HG03439 (cell line): ENCODE measurements at regions not wholly inside any gene's neighbourhood (a gene's known extent, or its start where the extent isn't known, plus 50 kb on each side); places are given as distances from the start of the nearest gene placed in this dataset.
"Not testable (repeated sequence)": the region's sequence is repeated elsewhere in the genome, so short reads cannot be mapped to it uniquely, and the experiment has no call there.

Source experiments
- ATAC-seq: cut with Tn5 transposase; IDR thresholded peaks from one replicate; pipeline ENCODE4 v1.9.1; 2021; ENCODE audit warnings: mild to moderate bottlenecking, moderate library complexity; ENCODE audit not compliant: unreplicated experiment

DNA sequence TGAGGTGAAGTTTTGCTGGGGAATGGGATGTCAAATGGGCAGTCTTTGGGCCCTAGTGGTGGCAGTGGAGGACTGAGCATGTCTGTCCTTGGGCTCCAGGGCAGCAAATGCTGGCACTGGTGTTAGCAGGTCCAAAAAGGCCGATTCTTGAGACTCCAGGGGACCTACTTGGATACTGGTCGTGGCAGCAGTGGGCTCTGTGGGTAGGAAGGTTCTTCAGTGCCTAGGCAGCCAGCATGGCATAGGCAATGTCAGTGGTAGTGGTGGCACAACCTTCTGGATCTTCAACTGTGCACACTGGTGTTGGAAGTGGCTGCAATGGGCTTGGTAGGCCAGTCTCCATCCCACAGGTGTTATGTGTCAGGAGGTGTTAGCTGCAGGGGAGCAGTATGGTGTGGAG is 334.7 kb upstream of the KITLG start:
- ATAC-seq = no peak

DNA sequence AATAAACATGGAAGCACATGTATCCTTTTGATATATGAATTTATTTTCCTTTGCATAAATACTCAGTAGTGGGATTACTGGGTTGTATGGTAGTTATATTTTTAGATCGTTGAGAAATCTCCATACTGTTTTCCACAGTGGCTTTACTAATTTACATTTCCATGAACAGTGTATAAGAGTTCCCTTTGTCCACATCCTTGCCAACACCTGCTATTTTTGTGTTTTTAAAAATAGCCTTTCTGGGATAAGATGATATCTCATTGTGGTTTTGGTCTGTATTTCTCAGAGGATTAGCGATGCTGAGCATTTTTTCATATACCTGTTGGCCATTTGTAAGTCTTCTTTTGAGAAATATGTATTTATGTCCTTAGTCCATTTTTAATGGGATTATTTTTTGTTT is 329.2 kb upstream of the KITLG start:
- ATAC-seq = no peak

DNA sequence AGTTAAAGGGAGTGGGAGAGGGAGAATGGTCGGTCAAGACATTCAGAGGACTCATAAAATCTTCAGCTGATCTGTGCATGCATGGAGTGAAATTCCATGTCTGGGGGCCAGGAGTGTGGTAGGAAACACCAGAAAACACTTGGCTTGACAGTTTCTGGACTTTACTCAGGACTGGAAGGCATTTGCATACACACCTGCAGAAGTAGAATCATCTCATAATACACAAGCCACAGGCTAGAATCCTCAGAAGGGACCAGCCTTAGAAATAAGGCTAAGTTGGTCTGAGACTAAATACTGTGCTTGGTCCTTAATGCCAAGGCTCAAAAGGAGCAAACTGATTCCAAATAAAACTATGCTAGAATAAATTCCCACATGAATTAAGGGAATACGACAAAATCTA is 328.1 kb upstream of the KITLG start:
- no peak for ATAC-seq

DNA sequence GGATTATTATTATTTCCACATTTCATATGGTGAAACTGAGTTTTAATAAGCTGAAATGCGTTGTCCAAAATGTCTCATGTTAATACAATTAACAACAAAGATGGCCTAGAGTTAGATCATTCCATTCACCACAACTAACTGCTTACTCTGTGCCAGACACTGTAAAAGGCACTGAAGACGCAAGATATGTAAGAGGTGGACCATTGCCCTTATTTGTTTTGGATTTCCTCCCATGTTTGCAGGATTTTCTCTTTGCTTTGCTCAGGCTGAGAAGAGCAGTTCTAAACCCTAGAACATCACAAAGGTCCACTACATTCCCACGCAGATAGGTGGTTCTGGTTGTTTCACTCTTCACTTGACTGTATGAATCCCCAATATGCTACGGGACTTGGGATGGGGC is 324.4 kb upstream of the KITLG start:
- ATAC-seq = no peak

DNA sequence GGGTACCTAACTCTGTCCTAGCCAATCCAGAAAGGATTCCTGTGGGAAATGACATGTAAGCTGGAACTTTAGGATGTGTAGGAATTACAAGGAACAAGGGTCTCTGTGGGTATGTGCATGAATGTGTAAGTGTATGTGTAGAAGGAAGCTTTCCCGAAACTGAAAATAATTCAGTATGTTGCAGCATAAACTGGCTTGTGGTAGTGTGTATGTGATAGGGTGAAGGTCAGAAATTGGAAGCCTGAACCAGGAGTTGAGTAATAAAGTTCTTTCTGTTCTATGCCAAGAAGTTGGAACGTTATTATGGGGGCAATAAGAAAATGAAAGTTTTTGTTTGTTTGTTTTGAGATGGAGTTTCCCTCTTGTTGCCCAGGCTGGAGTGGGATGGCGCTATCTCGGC is 323.1 kb upstream of the KITLG start:
- no peak for ATAC-seq

DNA sequence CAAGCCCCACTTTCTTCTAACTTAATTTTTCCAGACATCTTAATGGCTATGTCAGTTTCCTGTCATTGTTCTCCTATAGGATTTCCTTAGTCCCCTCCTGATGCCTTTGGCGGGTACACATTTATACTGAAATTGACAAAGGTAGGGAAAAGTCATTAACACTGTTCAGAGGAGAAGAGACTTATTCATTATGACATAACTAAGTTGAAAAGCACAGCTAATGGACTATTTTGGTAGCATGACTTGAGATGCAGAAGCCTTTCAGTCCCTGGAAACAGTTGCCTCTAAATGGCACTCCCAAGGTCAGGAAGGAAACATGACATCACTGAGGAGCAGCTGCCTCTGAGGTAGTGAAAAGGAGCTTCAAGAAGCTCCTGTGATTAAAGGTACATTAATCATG is 317.5 kb upstream of the KITLG start:
- no peak for ATAC-seq

DNA sequence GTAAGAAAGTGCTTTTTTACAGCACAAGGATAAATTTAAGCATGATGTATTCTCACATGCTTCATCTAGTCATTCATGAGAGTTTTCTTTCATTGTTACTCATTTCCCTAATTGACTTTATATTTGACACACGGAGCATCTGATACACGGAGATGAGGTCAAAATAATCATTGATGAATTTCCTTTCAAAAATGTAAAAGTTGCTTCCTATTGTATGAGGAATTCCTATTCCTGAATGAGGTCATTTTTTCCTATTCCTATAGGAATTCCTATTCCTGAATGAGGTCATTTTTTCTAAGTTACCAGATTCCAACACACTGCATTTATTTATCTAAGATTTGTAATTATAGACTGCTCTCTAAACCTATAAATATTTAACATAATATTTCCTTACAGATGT is 316.7 kb upstream of the KITLG start:
- no peak for ATAC-seq

DNA sequence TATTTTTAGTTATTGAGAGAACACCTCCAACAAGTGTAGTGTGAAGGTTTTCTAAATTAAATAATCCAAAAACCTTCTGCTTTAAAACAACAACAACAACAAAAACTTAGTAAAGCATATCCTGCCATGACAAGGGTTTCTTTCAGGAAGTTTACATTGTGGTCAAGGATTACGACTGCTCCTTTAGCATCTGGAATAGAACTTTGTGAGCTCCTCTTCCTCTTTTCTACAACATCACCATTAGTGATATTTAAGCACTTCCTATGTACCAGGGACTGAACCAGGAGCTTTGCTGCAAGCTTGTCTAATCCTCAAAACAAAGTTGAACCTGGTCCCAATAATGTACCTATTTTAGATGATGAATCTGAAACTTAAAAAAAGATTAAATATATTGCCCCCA is 315.4 kb upstream of the KITLG start:
- no peak for ATAC-seq

DNA sequence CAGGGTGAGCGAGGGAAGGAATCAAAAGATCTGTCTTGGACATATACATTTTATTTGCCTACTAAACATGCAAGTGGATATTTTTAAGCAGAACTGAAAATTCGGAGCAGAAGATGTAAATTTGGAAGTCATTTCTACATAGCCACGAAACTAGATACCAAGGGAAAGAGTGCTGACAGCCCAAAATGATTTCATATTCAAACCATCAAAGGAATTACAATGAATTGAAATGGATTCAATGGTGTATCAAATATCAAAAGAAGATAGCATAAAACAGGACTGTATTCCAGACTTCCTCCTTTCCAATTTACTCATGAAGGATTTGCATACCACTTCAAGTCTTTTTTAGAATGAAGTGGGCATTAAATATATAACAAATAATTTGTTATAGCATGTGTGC is 313.5 kb upstream of the KITLG start:
- no peak for ATAC-seq

DNA sequence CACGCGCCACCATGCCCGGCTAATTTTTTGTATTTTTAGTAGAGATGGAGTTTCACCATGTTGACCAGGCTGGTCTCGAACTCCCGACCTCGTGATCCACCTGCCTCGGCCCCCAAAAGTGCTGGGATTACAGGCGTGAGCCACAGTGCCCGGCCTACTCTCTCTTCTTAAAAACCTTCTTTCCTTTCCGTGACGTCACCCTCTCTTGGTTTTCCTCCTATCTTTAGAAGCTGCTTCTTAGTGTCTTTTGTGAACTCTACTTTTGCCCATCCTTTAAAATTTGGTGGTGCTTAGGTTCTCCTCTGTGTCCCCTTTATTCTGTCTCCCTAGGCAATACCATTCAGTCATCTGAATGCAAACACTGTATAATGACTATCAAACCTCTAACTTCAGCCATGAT is 311.2 kb upstream of the KITLG start:
- ATAC-seq = not testable (repeated sequence)

DNA sequence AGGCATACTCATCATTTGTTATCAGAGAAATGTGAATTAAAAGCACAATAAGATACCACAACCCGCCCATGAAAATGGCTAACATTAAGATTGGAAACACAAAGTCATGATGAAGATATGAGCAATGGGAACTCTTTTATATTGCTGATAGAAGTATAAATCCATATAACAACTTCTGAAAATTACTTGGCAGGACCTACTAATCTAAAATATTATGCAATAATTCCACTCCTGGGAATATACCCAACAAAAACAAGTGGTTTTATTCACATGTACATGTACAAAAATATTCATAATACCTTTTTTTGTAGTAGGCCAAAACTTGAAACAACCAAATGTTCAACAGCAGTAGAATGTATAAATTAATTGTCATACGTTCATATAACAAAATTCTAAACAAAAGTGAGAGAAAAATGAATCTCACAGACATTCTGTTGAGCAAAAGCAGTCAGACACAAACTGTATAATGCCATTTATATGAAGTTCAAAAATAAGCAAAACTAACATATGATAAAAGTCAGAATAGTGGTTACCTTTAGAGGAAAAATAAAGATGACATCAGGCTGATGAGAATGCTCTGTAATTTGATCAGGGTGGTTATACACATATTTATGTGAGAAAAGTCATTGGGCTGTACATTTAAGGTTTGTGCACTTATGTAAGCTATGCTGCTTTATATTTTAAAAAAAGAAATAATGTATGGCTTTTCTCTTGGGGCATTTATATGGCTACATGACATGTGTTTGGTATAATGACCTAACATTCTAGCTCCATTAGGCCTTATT is 309.2 kb upstream of the KITLG start:
- ATAC-seq = no peak

DNA sequence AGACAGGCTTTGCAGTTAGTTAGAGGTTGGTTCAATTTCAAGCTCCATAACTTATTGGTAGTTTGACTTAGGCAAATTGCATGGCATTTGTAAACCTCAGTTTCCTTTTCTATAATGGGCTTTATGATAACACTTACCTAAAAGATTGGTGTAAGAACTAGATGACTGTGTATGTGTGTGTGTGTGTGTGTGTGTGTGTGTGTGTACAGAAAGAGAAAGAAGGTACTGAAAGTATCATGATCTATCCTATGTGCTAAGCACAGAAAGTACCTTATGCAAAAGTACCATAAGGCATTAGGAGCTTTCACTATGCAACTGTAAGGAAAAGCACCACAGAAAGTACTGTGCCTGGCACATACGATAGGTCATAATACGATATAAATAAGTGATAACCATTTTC is 304.3 kb upstream of the KITLG start:
- ATAC-seq = no peak

DNA sequence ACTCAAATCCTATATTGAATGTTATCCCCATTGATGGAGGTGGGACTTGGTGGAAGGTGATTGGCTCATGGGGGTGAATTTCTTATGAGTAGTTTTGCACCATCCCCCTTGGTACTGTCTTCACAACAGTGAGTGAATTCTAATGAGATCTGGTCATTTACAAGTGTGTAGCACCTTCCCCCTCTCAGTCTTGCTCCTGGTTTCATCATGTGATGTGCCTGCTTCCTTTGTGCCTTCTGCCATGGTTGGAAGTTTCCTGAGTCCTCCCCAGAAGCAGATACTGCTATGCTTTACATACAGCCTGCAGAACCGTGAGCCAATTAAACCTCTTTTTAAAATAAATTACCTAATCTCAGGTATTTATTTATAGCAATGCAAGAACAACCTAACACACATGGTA is 302.4 kb upstream of the KITLG start:
- no peak for ATAC-seq

DNA sequence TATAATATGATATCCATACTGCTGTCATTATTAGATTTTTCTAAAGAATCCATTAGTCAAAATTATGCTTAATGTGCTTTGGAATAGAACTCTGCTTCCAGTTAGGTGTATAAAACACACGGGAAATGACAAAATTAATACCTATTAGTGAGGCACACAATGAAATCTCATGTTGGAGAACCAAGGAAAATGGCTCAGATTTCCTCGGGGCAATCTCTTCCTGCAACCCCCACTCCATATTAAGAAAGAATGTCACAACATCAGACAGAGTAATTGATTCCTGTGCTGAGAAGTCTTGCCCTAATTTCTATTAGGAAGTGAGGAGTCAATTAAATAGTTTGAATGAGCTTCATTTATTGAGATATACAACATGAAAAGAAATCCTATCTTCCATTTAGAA is 299.8 kb upstream of the KITLG start:
- ATAC-seq = no peak

DNA sequence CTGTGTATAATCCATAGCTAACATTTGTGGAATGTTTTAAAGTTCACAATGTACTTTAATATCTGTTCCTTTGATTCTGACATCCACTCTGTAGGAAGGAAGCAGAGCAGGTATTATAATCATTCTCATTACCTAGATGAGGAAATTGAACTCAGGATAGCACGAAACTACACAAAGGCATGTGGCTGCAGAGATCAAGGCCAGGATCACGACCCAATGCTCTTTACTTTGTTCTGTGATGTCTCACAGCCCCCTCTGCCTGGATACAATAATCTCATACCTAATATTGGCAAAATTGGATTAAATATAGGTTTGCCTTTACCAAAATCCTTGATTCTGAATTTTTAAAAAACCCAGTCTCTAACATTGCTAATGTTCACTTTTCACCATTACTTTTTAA is 298.0 kb upstream of the KITLG start:
- no peak for ATAC-seq

DNA sequence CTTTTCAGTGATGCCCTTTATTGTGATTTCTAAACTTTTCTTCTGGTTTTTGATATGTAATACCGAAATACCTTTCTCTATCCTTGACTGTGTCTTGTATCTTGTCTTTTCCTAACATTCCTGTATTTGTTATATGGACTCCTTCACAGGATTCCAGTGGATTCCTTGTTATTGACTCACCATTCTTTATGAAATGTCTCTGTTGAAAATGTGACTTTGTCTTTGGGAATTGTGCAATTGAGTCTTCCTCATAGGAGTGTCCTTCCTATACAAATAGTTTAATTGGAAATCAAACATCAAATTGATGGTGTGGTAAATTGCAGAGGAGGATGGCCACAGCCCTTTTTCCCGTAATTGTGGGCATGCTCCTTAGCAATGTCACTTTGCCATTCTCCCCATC is 296.6 kb upstream of the KITLG start:
- no peak for ATAC-seq

DNA sequence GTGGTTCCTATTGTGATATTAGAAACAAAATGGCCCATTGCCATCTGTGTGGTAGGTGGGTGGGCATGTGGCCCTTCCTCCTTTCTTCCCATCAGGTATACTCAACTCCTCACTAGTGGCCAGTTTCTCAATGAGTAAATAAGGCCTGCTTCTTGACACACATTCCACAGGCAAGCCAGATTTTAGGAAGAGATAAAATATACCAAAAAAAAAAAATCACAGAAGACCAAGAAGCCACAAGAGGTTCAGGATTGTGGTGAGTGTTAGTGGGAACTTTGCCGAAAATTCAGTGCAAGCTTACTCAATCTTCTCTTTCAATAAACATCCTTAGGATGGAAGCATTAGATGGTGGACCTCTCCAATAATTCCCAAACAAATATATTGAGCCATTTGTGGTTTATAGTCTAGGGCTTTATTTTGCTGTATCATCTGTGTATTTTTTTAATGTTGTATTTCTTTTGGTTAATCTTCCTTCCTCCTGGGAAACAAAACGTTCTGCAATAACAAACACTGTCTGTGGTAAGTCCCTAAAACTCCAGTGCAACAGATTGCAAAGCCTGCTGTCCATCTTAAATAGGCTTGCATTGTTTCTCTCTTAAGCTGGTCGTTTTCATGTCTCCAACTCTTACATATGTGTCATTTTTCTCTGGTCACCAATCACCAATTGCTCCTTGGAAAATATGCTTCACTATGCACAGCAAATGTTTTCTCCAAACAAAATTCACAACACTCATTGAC is 289.9 kb upstream of the KITLG start:
- no peak for ATAC-seq

DNA sequence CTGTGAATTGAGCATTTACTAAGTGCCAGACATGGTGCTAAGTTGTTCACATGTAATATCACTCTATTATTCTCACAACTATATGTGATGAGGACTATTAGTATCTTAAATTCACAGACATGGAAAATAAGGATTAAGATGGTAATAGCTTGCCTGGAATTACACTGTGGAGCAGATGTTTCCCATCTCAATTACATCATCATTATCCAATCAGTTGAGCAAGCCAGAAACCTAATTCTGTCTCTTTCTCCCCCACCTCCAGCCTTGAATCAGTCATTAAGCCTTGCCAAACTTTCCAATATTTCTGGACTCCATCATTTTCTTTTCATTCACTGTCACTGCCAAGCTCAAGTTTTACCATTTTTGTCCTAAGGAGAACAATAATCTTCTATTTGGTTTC is 287.8 kb upstream of the KITLG start:
- no peak for ATAC-seq

DNA sequence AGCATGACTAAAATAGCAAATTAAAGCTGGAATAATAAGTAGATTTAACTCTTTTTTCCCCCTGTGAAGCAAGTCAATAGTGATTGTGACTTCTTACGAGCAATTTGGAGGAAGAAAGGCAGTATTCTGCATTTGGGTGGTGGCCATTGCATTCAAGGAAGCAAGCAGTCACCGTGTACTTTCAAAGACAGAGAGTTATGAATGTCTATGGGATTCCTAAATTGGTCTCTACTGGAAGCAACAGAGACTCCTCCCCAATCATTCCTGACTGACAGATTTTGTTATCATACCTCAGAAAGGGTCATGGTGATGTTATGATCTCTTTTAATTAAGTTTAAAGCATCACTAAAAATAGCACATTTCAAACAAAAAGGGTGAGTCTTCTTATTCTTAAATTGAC is 287.2 kb upstream of the KITLG start:
- no peak for ATAC-seq

DNA sequence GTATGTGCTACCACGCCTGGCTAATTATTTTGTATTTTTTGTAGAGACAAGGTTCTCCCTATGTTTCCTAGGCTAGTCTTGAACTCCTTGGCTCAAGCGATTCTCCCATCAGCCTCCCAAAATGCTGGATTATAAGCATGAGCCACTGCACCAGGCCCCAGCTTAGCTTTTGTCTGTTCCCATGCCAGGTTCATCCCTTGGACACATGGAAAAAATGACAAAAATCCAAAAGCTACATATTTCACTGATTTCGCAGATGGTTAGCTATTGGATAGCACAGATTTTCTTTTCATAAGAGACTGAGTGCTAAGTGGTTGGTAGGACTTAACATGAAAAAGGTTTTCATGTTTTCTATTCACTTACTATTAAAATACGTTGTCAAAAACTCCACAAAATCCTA is 286.6 kb upstream of the KITLG start:
- no peak for ATAC-seq

DNA sequence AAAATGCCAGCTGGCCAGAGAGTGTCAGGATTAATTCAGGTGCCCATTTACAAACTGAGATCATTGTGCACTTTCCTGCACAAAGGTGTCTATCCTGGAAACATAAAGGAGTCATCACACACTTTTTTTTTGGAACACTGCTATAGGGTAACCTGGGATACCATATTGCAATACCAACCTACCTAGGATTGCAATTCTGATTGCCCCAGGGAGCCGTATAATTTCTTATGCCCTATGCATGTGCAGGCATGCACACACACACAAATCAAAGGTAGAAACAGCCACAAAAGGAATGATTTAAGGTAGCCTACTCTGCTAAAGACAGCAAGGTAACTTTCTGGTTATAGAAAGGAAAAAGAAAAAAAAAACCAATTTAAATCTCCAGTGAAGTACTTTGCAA is 285.3 kb upstream of the KITLG start:
- ATAC-seq = no peak

DNA sequence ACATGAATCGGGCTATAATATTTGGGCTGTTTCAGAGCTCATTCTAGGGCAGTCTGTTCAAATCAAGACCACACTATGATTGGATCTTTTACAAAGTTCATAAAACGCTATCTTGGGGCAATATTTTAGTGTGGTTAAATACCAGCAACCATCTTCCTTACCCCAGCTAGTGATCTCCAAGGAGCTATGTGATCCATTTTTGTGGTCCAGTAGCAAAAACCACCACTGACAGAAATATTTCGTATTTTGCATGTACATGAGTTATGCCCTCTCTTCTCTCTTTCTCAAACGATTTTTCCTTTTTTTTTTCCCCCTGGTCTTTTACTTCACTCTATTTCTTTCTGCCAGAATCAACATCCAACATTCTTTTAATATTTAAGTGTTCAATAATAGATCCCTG is 280.6 kb upstream of the KITLG start:
- no peak for ATAC-seq

DNA sequence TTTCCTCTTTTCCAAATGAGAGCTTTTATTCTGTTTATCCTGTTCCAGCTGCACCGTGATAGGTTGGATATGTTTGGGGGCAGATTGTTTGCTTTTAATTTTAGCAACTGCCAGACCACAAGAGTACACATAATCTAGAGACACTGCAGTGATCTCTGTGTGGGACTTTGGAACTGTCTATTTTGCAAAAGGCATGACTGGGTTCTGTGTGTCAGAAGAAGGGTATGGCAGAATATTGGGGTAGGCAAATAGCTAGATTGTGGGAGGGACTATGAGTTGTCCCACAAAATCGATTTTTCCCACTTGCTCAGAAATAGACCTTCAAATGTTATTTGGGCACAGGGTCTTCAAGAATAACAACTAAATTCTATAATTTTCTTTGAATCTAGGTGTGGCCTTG is 275.9 kb upstream of the KITLG start:
- ATAC-seq = no peak
